ENCODE measurements at regions not wholly inside any gene's neighbourhood (a gene's known extent, or its start where the extent isn't known, plus 50 kb on each side); places are given as distances from the start of the nearest gene placed in this dataset.

DNA sequence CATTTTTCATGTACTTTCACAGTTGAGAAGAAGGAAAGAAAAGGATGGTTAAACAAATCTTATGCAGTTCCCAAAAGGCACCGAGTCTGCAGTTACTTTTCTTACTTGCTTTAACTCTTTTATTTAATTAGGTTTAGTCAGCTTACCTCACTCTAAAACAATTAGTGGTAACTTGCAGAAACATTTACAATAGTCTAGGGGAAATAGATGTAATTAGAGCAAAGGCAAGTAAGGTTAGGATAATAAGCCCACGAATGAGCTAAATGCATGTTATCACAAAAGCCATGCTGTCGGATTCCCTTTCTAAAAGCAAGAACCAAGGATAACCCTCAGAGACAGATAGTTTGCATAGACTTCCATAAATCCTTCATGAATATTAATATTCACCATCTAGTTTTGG is 82.0 kb upstream of the VCX2 start:
- TF ChIP-seq ZFX (IDR thresholded peaks at IDR 0.05), result no peak
- TF ChIP-seq, protein P1, sequence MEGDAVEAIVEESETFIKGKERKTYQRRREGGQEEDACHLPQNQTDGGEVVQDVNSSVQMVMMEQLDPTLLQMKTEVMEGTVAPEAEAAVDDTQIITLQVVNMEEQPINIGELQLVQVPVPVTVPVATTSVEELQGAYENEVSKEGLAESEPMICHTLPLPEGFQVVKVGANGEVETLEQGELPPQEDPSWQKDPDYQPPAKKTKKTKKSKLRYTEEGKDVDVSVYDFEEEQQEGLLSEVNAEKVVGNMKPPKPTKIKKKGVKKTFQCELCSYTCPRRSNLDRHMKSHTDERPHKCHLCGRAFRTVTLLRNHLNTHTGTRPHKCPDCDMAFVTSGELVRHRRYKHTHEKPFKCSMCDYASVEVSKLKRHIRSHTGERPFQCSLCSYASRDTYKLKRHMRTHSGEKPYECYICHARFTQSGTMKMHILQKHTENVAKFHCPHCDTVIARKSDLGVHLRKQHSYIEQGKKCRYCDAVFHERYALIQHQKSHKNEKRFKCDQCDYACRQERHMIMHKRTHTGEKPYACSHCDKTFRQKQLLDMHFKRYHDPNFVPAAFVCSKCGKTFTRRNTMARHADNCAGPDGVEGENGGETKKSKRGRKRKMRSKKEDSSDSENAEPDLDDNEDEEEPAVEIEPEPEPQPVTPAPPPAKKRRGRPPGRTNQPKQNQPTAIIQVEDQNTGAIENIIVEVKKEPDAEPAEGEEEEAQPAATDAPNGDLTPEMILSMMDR (conservative IDR thresholded peaks at IDR 0.05), result no peak
- H3K27ac ChIP-seq, result no peak overlapping the region

DNA sequence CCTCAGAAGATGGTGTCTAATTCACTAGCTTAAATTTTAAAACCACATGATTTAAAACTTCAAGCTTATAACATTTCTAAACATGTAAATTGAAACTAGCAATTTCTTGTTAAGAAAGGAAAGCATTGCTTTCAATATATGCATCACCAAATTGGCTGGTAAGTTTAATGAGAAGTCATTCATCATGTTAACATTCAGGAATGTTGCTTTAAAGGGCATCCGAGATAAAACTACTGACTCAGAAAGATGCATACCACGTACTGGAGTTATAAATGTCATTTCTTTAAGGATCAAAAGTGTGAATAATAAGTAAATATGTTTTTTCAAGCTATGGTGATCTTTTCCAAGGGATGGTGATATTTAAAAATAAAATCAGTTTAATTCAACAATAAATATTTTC is 83.3 kb upstream of the VCX2 start:
- no peak for TF ChIP-seq ZFX (IDR thresholded peaks at IDR 0.05)
- TF ChIP-seq, protein P1 (conservative IDR thresholded peaks at IDR 0.05), result no peak

DNA sequence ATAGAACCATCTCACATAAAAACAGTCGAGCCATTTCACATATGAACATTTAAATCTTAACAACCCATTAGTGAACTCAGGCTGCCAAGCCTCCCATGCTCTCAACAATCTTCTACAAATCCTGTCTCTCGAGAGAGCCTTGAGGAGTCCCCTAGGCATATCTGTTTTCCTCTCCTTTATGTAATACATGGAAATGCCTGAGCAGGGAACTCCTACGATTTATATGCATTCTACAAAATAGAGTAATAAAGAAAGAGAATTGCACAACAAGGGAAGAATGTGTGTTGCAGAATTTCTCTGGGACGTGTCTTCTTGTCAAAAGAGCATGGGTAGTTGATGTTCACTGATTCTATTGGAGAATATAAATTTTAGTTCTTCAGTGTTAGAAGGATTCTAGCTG is 101.8 kb upstream of the VCX2 start:
- no peak overlapping the region for H3K27ac ChIP-seq
- TF ChIP-seq, protein P1 (conservative IDR thresholded peaks at IDR 0.05), result no peak
- TF ChIP-seq ZFX (IDR thresholded peaks at IDR 0.05), result no peak

More for the DNA sequence above, 83.3 kb upstream of the VCX2 start:
- H3K27ac ChIP-seq, result no peak overlapping the region

DNA sequence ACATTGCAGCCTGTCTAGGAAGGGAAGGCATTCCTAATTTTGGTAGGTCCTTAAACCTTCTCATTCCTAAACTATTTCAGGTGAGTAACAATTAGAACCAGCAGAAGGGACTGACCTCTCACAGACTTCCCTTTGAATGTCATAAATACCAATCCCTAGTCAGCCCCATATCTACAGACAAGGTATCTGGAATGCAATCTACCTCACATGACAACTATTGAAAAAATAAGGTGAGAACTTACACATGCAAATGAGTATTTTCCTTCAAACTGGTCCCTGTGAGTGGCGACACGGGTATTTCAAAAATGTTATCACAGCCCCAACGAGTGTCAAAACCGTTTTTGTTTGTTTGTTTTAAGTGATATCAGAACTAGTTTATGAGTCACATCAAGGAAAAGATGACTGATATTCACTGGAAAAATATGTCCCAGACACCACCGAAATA is 102.4 kb upstream of the VCX2 start:
- no peak for TF ChIP-seq ZFX (IDR thresholded peaks at IDR 0.05)
- TF ChIP-seq, protein P1 (conservative IDR thresholded peaks at IDR 0.05), result no peak
- H3K27ac ChIP-seq, result no peak overlapping the region

DNA sequence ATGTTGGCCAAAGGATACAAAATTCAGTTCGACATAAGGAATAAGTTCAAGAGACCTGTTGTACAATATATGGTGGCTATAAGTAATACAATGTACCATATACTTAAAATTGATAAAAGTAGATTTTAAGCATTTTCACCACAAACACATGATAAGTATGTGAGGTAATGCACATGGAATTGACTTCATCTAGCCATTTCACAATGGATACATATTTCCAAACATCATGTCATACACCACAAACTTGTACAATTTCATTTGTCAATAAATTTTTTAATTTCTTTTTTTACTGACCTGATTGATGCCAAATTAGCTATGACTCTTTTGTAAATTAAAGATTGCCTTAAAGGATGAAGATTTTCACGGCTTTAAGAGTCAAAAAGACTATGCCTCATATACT is 103.1 kb upstream of the VCX2 start:
- TF ChIP-seq ZFX (IDR thresholded peaks at IDR 0.05), result no peak
- TF ChIP-seq, protein P1 (conservative IDR thresholded peaks at IDR 0.05), result no peak
- H3K27ac ChIP-seq, result no peak overlapping the region

DNA sequence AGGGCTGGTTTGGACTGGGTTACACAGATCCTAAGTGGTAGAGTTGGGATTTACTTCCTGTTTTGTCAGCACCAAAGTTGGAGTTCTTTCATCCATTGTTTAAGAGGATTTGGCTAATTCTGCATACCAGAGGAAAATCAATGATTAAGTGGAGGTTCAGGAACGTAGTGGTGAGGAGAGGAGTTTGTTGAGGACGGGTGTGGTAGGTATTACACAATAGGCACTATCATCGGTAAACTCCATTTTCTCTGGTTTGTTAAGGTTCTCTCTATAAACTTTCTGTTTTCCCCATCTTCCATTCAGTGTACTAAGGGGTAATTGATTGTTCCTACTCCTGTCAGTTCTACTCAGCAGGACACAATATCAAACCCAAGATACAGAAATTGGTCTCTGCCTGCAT is 107.5 kb upstream of the VCX2 start:
- H3K27ac ChIP-seq, result no peak overlapping the region
- TF ChIP-seq, protein P1 (conservative IDR thresholded peaks at IDR 0.05), result no peak
- TF ChIP-seq ZFX (IDR thresholded peaks at IDR 0.05), result no peak

DNA sequence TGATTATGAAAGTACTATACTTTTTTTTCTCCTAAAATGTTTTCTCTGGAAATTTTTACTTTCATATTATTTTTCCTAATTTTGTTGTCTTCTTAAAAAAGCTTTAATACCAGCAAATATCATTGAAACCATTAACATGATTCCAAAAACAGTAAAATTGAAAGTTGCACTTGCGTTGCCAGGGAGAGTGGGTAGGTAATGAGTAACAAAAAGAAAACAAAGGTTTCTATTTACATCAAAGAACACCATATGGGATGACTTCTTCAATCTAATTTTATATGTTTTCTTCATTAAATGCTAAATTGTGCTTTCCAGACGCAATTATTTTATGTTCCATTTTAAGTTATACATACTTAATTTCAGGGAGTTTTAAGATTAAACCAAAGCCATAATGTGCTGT is 108.3 kb upstream of the VCX2 start:
- TF ChIP-seq ZFX (IDR thresholded peaks at IDR 0.05), result no peak
- TF ChIP-seq, protein P1 (conservative IDR thresholded peaks at IDR 0.05), result no peak
- H3K27ac ChIP-seq, result no peak overlapping the region

Measured in C4-2B (cell line).